IMR-90 (cell line): ENCODE measurements at regions not wholly inside any gene's neighbourhood (a gene's known extent, or its start where the extent isn't known, plus 50 kb on each side); places are given as distances from the start of the nearest gene placed in this dataset.

Source experiments
- ATAC-seq: fragments of 200-7000 bp; cut with Tn5 transposase; 2 replicates; pipeline ENCODE4 v1.9.1; 2020; ENCODE audit warnings: low read depth, mild to moderate bottlenecking, moderate library complexity
- BruUV-seq: library from RNA; stranded (reverse); fragments of 400-500 nt; replicated peaks from 2 replicates; lab custom pipeline; 2021; lab: Mats Ljungman, UMichigan
- CTCF ChIA-PET: fragments of 300-600 bp; formaldehyde crosslinking; extraction: SDS; loops from one replicate; lab custom pipeline; 2021; ENCODE audit warnings: antibody characterized with exemption; lab: Yijun Ruan, JAX
- POLR2A ChIA-PET: fragments of 300-600 bp; sonication (Branson Sonifier 250); formaldehyde crosslinking; loops from one replicate; lab custom pipeline; 2022; ENCODE audit warnings: antibody characterized with exemption; ENCODE audit not compliant: unreplicated experiment; lab: Charles Lee
- DNase-seq: peaks from one replicate; pipeline ENCODE4 v3.0.0; 2013
- H2AFZ ChIP-seq: replicated peaks from 2 replicates; pipeline ENCODE3; 2013; ENCODE audit warnings: low read length, mild to moderate bottlenecking; ENCODE audit not compliant: poor library complexity
- H2AK5ac ChIP-seq: 2 replicates; pipeline ENCODE4 v1.6.1; 2013; ENCODE audit warnings: low read depth, low read length, inconsistent platforms
- H2AK9ac ChIP-seq: replicated peaks from 2 replicates; pipeline ENCODE3; 2013; ENCODE audit warnings: mild to moderate bottlenecking, low read depth, low read length, moderate library complexity; ENCODE audit not compliant: poor library complexity
- H2BK120ac ChIP-seq: 2 replicates; pipeline ENCODE4 v1.6.1; 2013; ENCODE audit warnings: low read depth, low read length, inconsistent platforms
- H2BK15ac ChIP-seq: 3 replicates; pipeline ENCODE4 v1.6.1; 2013; ENCODE audit warnings: low read depth, low read length, inconsistent platforms
- H2BK20ac ChIP-seq: 2 replicates; pipeline ENCODE4 v1.6.1; 2013; ENCODE audit warnings: low read depth, mild to moderate bottlenecking, inconsistent platforms, low read length, moderate library complexity
- H2BK5ac ChIP-seq: 2 replicates; pipeline ENCODE4 v1.6.1; 2013; ENCODE audit warnings: mild to moderate bottlenecking, low read depth, low read length, inconsistent platforms; ENCODE audit not compliant: poor library complexity, severe bottlenecking
- H3K14ac ChIP-seq: replicated peaks from 2 replicates; pipeline ENCODE4 v1.6.1; 2013; ENCODE audit warnings: low read depth, low read length, inconsistent platforms
- H3K18ac ChIP-seq: 2 replicates; pipeline ENCODE4 v1.6.1; 2013; ENCODE audit warnings: low read depth, low read length, control low read depth
- H3K23ac ChIP-seq: 2 replicates; pipeline ENCODE4 v1.6.1; 2013; ENCODE audit warnings: low read depth, low read length, inconsistent platforms
- H3K27ac ChIP-seq: 2 replicates; pipeline ENCODE4 v1.5.1; 2013; ENCODE audit warnings: mild to moderate bottlenecking, control low read depth, low read length; ENCODE audit not compliant: insufficient read depth
- H3K27me3 ChIP-seq: 2 replicates; pipeline ENCODE4 v1.6.1; 2013; ENCODE audit warnings: low read length; ENCODE audit not compliant: control insufficient read depth, insufficient read depth
- H3K36me3 ChIP-seq: 2 replicates; pipeline ENCODE4 v1.6.1; 2013; ENCODE audit warnings: low read length, mixed read lengths; ENCODE audit not compliant: control insufficient read depth, insufficient read depth
- H3K4ac ChIP-seq: 2 replicates; pipeline ENCODE4 v1.6.1; 2013; ENCODE audit warnings: low read depth, low read length, inconsistent platforms
- H3K4me1 ChIP-seq: 2 replicates; pipeline ENCODE4 v1.6.1; 2013; ENCODE audit warnings: low read length, mixed read lengths; ENCODE audit not compliant: control insufficient read depth, insufficient read depth
- H3K4me2 ChIP-seq: 2 replicates; pipeline ENCODE4 v1.6.1; 2013; ENCODE audit warnings: low read depth, mild to moderate bottlenecking, control low read depth, low read length, moderate library complexity
- H3K4me3 ChIP-seq: 2 replicates; pipeline ENCODE4 v1.5.1; 2013; ENCODE audit warnings: low read depth, mild to moderate bottlenecking, control low read depth, low read length, moderate library complexity; ENCODE audit not compliant: insufficient read depth
- H3K56ac ChIP-seq: 2 replicates; pipeline ENCODE4 v1.6.1; 2013; ENCODE audit warnings: low read length, inconsistent platforms; ENCODE audit not compliant: insufficient read depth; ENCODE audit errors: extremely low read depth
- H3K79me1 ChIP-seq, 2 experiments: 2 replicates each; pipeline ENCODE4 v1.6.1; 2013; ENCODE audit warnings: low read length in 2 of 2, inconsistent platforms in 1 of 2, low read depth in 1 of 2
- H3K9ac ChIP-seq: 2 replicates; pipeline ENCODE4 v1.6.1; 2013; ENCODE audit warnings: low read depth, low read length, control low read depth
- H3K9me1 ChIP-seq: 2 replicates; pipeline ENCODE4 v1.6.1; 2013; ENCODE audit warnings: low read length, inconsistent platforms; ENCODE audit not compliant: insufficient read depth
- H3K9me3 ChIP-seq: 2 replicates; pipeline ENCODE4 v1.6.1; 2013; ENCODE audit warnings: low read length; ENCODE audit not compliant: control insufficient read depth, insufficient read depth
- H4K20me1 ChIP-seq: 2 replicates; pipeline ENCODE4 v1.6.1; 2013; ENCODE audit warnings: low read length, inconsistent platforms; ENCODE audit not compliant: insufficient read depth
- H4K5ac ChIP-seq: 2 replicates; pipeline ENCODE4 v1.6.1; 2013; ENCODE audit warnings: mild to moderate bottlenecking, low read depth, low read length, control low read depth
- H4K8ac ChIP-seq, 2 experiments: 2 replicates each; pipeline ENCODE4 v1.6.1; 2013; ENCODE audit warnings: low read depth in 2 of 2, low read length in 2 of 2, control low read depth in 1 of 2, inconsistent platforms in 1 of 2
- H4K91ac ChIP-seq: 2 replicates; pipeline ENCODE4 v1.6.1; 2013; ENCODE audit warnings: low read depth, low read length, inconsistent platforms; ENCODE audit not compliant: insufficient read depth
- BHLHE40 ChIP-seq: fragments of 150-350 bp; IDR thresholded peaks from 2 replicates; pipeline ENCODE4 v1.6.1; 2016; ENCODE audit warnings: mild to moderate bottlenecking, low read depth, low read length
- CHD1 ChIP-seq: IDR thresholded peaks from 2 replicates; pipeline ENCODE4 v1.6.1; 2012; ENCODE audit warnings: low read depth, low read length, improper control_type of control experiment
- ELK1 ChIP-seq: fragments of 150-350 bp; IDR thresholded peaks from 2 replicates; pipeline ENCODE4 v1.6.1; 2016; ENCODE audit warnings: low read depth, mild to moderate bottlenecking, low read length, moderate library complexity, borderline replicate concordance
- FOS ChIP-seq: fragments of 150-350 bp; IDR thresholded peaks from 2 replicates; pipeline ENCODE4 v1.6.1; 2016; ENCODE audit warnings: low read depth, low read length
- MAFK ChIP-seq: IDR thresholded peaks from 2 replicates; pipeline ENCODE4 v1.6.1; 2012; ENCODE audit warnings: low read depth, low read length, improper control_type of control experiment
- MAZ ChIP-seq: IDR thresholded peaks from 2 replicates; pipeline ENCODE4 v1.6.1; 2012; ENCODE audit warnings: low read depth, mild to moderate bottlenecking, low read length, improper control_type of control experiment, moderate library complexity, borderline replicate concordance
- MXI1 ChIP-seq: IDR thresholded peaks from 2 replicates; pipeline ENCODE4 v1.6.1; 2012; ENCODE audit warnings: low read depth, mild to moderate bottlenecking, low read length, moderate library complexity, borderline replicate concordance
- NFE2L2 ChIP-seq: fragments of 150-350 bp; IDR thresholded peaks from 2 replicates; pipeline ENCODE4 v1.6.1; 2016; ENCODE audit warnings: low read depth, mild to moderate bottlenecking, low read length
- POLR2A ChIP-seq: IDR thresholded peaks from 2 replicates; pipeline ENCODE4 v1.6.1; 2012; ENCODE audit warnings: mild to moderate bottlenecking, low read depth, low read length
- RAD21 ChIP-seq: IDR thresholded peaks from 2 replicates; pipeline ENCODE4 v1.6.1; 2012; ENCODE audit warnings: low read length, improper control_type of control experiment
- RFX5 ChIP-seq: IDR thresholded peaks from 2 replicates; pipeline ENCODE4 v1.8.0; 2012; ENCODE audit warnings: low read depth, mild to moderate bottlenecking, low read length, moderate library complexity
- WGBS, 2 experiments: methylation state at CpG; one replicate each; pipeline versions ENCODE4 v1.1.5 to v1.1.7; 2013; ENCODE audit warnings: missing lambda C conversion rate in 2 of 2; ENCODE audit not compliant: insufficient read length in 1 of 2; ENCODE audit errors: extremely low coverage in 2 of 2; 5-methylcytosine and 5-hydroxymethylcytosine counted together
- dilution Hi-C: fragments of 300-500 bp; cut with HindIII; formaldehyde crosslinking; loops from one replicate; pipeline ENCODE4 v1.14.3; 2018; ENCODE audit warnings: low sequenced_read_pairs; ENCODE audit not compliant: unreplicated experiment
- in situ Hi-C: fragments of 300-500 bp; cut with MboI; formaldehyde crosslinking; loops from 3 replicates; pipeline ENCODE4 v1.14.3; 2019; ENCODE audit warnings: low sequenced_read_pairs, inconsistent platforms, mixed read lengths
- intact Hi-C: fragments of 100-400 bp; cut with micrococcal nuclease; formaldehyde crosslinking; loops from 2 replicates; pipeline ENCODE4 v1.10.0; 2022

GRCh38 chr1:209238356-209238755 is 345.2 kb upstream of the CAMK1G start:
- DNase-seq (no peak), ATAC-seq (no peak)
- H4K20me1 ChIP-seq = no peaks in the 10 kb centered on the region
- H2BK120ac ChIP-seq = no peak overlapping the region
- no peak overlapping the region for H4K91ac ChIP-seq
- H3K79me1 ChIP-seq = no peaks in the 10 kb centered on the region
- no peak overlapping the region for H2AK5ac ChIP-seq
- H3K56ac ChIP-seq = no peak overlapping the region
- no TSS peak for BruUV-seq
- no peak overlapping the region for H3K23ac ChIP-seq
- H3K4me3 ChIP-seq = no peak overlapping the region
- H3K4ac ChIP-seq = no peak overlapping the region
- no peaks in the 10 kb centered on the region for H3K27me3 ChIP-seq
- no peak overlapping the region for H4K5ac ChIP-seq
- no peaks in the 10 kb centered on the region for H3K9me1 ChIP-seq
- no peak overlapping the region for H2BK5ac ChIP-seq
- no peak overlapping the region for H3K4me2 ChIP-seq
- no peak overlapping the region for H2BK15ac ChIP-seq
- no peak overlapping the region for H4K8ac ChIP-seq
- H3K27ac ChIP-seq = no peak overlapping the region
- dilution Hi-C loops = no loop called here
- no peak overlapping the region for H2BK20ac ChIP-seq
- in situ Hi-C loops = no loop called here
- POLR2A ChIA-PET = no interaction called here
- no peak overlapping the region for H2AFZ ChIP-seq
- H3K9ac ChIP-seq = no peak overlapping the region
- no peaks in the 10 kb centered on the region for H3K36me3 ChIP-seq
- no peak overlapping the region for H3K14ac ChIP-seq
- no CpG with 5 or more reads among the region's 1 CpG for WGBS, 2 experiments
- H3K4me1 ChIP-seq = no peaks in the 10 kb centered on the region
- no peak overlapping the region for H3K18ac ChIP-seq
- intact Hi-C loops = no loop called here
- CTCF ChIA-PET = no interaction called here
- TF ChIP-seq FOS (no peak), POLR2A (no peak), MXI1 (no peak), NFE2L2 (no peak), BHLHE40 (no peak), ELK1 (no peak), RAD21 (no peak), RFX5 (no peak), CHD1 (no peak), MAFK (no peak), MAZ (no peak)
- no peak overlapping the region for H2AK9ac ChIP-seq
- no peaks in the 10 kb centered on the region for H3K9me3 ChIP-seq
